ENCODE measurements at regions not wholly inside any gene's neighbourhood (a gene's known extent, or its start where the extent isn't known, plus 50 kb on each side); places are given as distances from the start of the nearest gene placed in this dataset.

DNA sequence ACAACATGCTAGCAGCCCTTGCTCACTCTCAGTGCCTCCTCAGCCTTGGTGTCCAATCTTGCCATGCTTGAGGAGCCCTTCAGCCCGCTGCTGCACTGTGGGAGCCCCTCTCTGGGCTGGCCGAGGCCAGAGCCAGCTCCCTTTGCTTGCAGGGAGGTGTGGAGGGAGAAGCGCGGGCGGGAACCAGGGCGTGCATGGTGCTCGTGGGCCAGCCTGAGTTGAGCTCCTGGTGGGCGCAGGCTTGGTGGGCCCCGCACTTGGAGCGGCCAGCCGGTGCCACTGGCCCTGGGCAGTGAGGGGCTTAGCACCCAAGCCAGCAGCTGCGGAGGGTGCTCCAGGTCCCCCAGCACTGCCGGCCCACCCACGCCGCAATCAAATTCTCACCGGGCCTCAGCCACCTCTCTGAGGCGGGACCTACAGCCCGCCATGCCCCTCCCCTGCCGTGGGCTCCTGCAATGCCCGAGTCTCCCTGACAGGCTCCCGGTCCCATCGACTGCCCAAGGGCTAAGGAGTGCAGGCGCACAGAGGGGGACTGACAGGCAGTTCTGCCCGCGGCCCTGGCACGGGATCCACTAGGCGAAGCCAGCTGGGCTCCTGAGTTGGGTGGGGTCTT is 333.5 kb downstream of the KCNN2 start:
- peaks cover 7% of the 10 kb centered on the region for H3K9me3 Mint-ChIP-seq (ENCODE audit: unreplicated experiment)
- no peak for FAIRE-seq

DNA sequence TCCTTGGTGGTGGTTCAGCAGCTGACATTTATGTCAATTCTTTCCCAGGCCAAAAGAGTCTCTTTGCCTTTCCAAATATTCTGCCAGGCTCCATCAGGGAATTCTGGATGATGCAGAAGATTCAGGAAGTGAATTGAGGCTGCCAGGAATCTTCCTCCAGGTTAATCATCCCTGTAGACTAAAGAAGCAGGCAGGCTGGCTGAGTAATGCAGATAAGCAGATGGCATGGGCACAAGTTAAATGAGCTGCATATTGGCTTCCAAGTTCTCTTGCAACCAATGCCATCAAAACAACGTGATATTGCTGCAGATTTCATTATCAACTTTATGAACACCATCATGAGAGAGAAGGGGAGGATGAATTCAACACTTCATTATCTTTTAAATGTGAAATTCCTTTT is 324.5 kb downstream of the KCNN2 start:
- Histone ChIP-seq H3K36me3 (ENCODE audit: insufficient read depth, low read length) (no peaks in the 10 kb centered on the region), H3K9ac (ENCODE audit: low read length) (no peak overlapping the region), H4K20me1 (ENCODE audit: insufficient read depth, low read length) (no peaks in the 10 kb centered on the region), H3K27ac (ENCODE audit: low read depth, low read length) (no peak overlapping the region), H3K27me3 (ENCODE audit: insufficient read depth, low read length) (no peaks in the 10 kb centered on the region), H3K4me2 (ENCODE audit: low read length) (no peak overlapping the region), H3K4me1 (ENCODE audit: insufficient read depth, low read length) (no peaks in the 10 kb centered on the region), H3K4me3 (ENCODE audit: insufficient read depth, low read depth, low read length) (no peak overlapping the region), H2AFZ (ENCODE audit: low read depth, low read length) (no peak overlapping the region), H3K9me3 (ENCODE audit: insufficient read depth, low read depth, low read length) (no peaks in the 10 kb centered on the region), H3K79me2 (ENCODE audit: insufficient read depth, low read length) (no peaks in the 10 kb centered on the region)
- H3K4me3 Mint-ChIP-seq (ENCODE audit: unreplicated experiment) = no peak overlapping the region
- H3K4me1 Mint-ChIP-seq (ENCODE audit: low read depth, unreplicated experiment) = no peaks in the 10 kb centered on the region
- no peak overlapping the region for H3K27ac Mint-ChIP-seq (ENCODE audit: unreplicated experiment)
- DNase-seq (ENCODE audit: low read depth) (no peak), FAIRE-seq (no peak)
- no peaks in the 10 kb centered on the region for H3K9me3 Mint-ChIP-seq (ENCODE audit: unreplicated experiment)
- TF ChIP-seq, protein P1, sequence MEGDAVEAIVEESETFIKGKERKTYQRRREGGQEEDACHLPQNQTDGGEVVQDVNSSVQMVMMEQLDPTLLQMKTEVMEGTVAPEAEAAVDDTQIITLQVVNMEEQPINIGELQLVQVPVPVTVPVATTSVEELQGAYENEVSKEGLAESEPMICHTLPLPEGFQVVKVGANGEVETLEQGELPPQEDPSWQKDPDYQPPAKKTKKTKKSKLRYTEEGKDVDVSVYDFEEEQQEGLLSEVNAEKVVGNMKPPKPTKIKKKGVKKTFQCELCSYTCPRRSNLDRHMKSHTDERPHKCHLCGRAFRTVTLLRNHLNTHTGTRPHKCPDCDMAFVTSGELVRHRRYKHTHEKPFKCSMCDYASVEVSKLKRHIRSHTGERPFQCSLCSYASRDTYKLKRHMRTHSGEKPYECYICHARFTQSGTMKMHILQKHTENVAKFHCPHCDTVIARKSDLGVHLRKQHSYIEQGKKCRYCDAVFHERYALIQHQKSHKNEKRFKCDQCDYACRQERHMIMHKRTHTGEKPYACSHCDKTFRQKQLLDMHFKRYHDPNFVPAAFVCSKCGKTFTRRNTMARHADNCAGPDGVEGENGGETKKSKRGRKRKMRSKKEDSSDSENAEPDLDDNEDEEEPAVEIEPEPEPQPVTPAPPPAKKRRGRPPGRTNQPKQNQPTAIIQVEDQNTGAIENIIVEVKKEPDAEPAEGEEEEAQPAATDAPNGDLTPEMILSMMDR (IDR thresholded peaks at IDR 0.05; ENCODE audit: insufficient read depth, low read depth, low read length) = no peak
- TF ChIP-seq EZH2 (IDR thresholded peaks at IDR 0.05; ENCODE audit: insufficient read depth, low read length) = no peak
- H3K27me3 Mint-ChIP-seq (ENCODE audit: low read depth, unreplicated experiment) = no peaks in the 10 kb centered on the region
- H3K36me3 Mint-ChIP-seq (ENCODE audit: low read depth, unreplicated experiment) = no peaks in the 10 kb centered on the region

More for the DNA sequence above, 333.5 kb downstream of the KCNN2 start:
- Histone ChIP-seq H3K4me3 (ENCODE audit: insufficient read depth, low read depth, low read length) (no peak overlapping the region), H3K36me3 (ENCODE audit: insufficient read depth, low read length) (no peaks in the 10 kb centered on the region), H3K4me1 (ENCODE audit: insufficient read depth, low read length) (no peaks in the 10 kb centered on the region), H3K9me3 (ENCODE audit: insufficient read depth, low read depth, low read length) (no peaks in the 10 kb centered on the region), H3K4me2 (ENCODE audit: low read length) (no peak overlapping the region), H2AFZ (ENCODE audit: low read depth, low read length) (no peak overlapping the region), H3K27ac (ENCODE audit: low read depth, low read length) (no peak overlapping the region), H3K9ac (ENCODE audit: low read length) (no peak overlapping the region), H3K27me3 (ENCODE audit: insufficient read depth, low read length) (no peaks in the 10 kb centered on the region), H3K79me2 (ENCODE audit: insufficient read depth, low read length) (no peaks in the 10 kb centered on the region), H4K20me1 (ENCODE audit: insufficient read depth, low read length) (no peaks in the 10 kb centered on the region)
- no peak for TF ChIP-seq EZH2 (IDR thresholded peaks at IDR 0.05; ENCODE audit: insufficient read depth, low read length)
- TF ChIP-seq, protein P1 (IDR thresholded peaks at IDR 0.05; ENCODE audit: insufficient read depth, low read depth, low read length) = no peak
- no peak overlapping the region for H3K4me3 Mint-ChIP-seq (ENCODE audit: unreplicated experiment)
- no peak for DNase-seq (ENCODE audit: low read depth)
- H3K4me1 Mint-ChIP-seq (ENCODE audit: low read depth, unreplicated experiment) = no peaks in the 10 kb centered on the region
- peaks cover 2% of the 10 kb centered on the region for H3K27me3 Mint-ChIP-seq (ENCODE audit: low read depth, unreplicated experiment)
- no peaks in the 10 kb centered on the region for H3K36me3 Mint-ChIP-seq (ENCODE audit: low read depth, unreplicated experiment)
- no peak overlapping the region for H3K27ac Mint-ChIP-seq (ENCODE audit: unreplicated experiment)

DNA sequence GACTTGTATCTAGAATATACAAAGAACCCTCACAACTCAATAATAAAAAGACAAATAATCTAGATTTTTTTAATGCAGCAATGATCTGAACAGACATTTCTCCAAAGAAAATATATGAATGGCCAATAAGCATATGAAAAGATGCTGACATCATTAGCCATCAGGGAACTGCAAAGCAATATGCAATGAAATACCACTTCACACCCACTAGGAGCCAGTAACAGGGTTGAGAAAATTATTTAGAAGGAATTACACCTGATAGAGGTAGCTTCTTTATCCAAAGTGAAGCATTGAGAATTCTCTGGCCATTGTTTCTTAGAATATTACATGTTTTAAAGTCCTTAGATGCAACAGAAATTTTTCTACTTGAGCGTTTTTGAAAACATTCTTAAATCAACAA is 316.9 kb downstream of the KCNN2 start:
- Histone ChIP-seq H3K27ac (ENCODE audit: low read depth, low read length) (no peak overlapping the region), H3K4me3 (ENCODE audit: insufficient read depth, low read depth, low read length) (no peak overlapping the region), H3K36me3 (ENCODE audit: insufficient read depth, low read length) (no peaks in the 10 kb centered on the region), H3K4me1 (ENCODE audit: insufficient read depth, low read length) (no peaks in the 10 kb centered on the region), H3K9ac (ENCODE audit: low read length) (no peak overlapping the region), H3K79me2 (ENCODE audit: insufficient read depth, low read length) (no peaks in the 10 kb centered on the region), H3K27me3 (ENCODE audit: insufficient read depth, low read length) (no peaks in the 10 kb centered on the region), H2AFZ (ENCODE audit: low read depth, low read length) (no peak overlapping the region), H4K20me1 (ENCODE audit: insufficient read depth, low read length) (no peaks in the 10 kb centered on the region), H3K9me3 (ENCODE audit: insufficient read depth, low read depth, low read length) (peaks cover 2% of the 10 kb centered on the region), H3K4me2 (ENCODE audit: low read length) (no peak overlapping the region)
- Mint-ChIP-seq H3K4me3 (ENCODE audit: unreplicated experiment) (no peak overlapping the region), H3K27ac (ENCODE audit: unreplicated experiment) (no peak overlapping the region), H3K27me3 (ENCODE audit: low read depth, unreplicated experiment) (no peaks in the 10 kb centered on the region), H3K36me3 (ENCODE audit: low read depth, unreplicated experiment) (no peaks in the 10 kb centered on the region), H3K9me3 (ENCODE audit: unreplicated experiment) (no peaks in the 10 kb centered on the region), H3K4me1 (ENCODE audit: low read depth, unreplicated experiment) (no peaks in the 10 kb centered on the region)
- DNase-seq (ENCODE audit: low read depth) = no peak
- FAIRE-seq = no peak
- TF ChIP-seq, protein P1 (IDR thresholded peaks at IDR 0.05; ENCODE audit: insufficient read depth, low read depth, low read length) = no peak
- TF ChIP-seq EZH2 (IDR thresholded peaks at IDR 0.05; ENCODE audit: insufficient read depth, low read length) = no peak

Data from astrocyte (in vitro differentiated cells and primary cell).